Suppressor macrophage (primary cell): ENCODE measurements at regions not wholly inside any gene's neighbourhood (a gene's known extent, or its start where the extent isn't known, plus 50 kb on each side); places are given as distances from the start of the nearest gene placed in this dataset.
"Not testable (repeated sequence)": the region's sequence is repeated elsewhere in the genome, so short reads cannot be mapped to it uniquely, and the experiment has no call there.

Experiments
- DNase-seq, 4 experiments: peaks; one replicate each; pipeline ENCODE4 v3.0.0-alpha.2; 2020 to 2022

DNA sequence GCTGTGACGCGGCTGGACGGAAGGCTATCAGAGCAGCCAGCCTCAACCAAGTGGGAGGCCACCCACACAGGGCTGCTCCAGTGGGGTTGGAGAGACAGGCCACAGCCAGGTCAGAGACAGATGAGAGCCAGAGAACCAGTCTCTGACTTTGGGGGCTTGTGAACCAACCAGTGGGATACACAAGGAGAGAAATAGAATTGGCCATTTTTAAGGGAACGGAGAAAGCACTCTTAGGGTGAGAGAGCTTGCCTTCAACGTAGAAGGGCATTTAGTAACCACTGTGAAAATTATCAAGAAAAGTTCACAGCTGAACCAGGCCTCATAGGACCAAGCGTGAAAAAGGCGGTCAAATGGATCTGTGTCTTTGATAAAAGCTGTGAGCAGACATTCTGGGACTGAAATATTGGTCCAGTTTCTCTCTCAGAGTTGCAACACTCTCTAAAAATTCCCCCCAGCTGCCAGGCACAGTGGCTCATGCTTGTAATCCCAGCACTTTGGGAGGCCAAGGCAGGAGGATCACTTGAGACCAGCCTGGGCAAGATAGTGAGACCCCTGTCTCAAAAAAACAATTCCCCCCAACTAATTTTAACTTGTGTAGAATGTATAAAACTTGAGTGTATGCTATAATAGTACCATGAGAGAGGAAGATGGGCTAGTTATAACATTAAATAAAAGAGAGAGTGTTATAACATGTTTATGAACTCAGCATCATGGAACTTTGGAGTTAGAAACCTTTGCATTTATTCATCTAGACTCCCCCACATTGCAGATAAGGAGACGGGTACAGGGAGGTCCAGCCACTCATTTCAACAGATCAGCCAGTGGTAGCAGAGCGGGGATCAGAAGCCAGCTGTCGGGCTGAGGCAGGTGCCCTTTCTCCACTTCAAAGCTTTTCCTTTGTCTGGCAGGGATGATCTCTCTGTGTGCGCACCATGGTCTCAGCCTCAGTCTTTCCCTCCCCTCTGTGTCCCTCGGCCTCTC lies 132.2 kb downstream of the NPIPB11 start:
- DNase-seq: not testable (repeated sequence)

DNA sequence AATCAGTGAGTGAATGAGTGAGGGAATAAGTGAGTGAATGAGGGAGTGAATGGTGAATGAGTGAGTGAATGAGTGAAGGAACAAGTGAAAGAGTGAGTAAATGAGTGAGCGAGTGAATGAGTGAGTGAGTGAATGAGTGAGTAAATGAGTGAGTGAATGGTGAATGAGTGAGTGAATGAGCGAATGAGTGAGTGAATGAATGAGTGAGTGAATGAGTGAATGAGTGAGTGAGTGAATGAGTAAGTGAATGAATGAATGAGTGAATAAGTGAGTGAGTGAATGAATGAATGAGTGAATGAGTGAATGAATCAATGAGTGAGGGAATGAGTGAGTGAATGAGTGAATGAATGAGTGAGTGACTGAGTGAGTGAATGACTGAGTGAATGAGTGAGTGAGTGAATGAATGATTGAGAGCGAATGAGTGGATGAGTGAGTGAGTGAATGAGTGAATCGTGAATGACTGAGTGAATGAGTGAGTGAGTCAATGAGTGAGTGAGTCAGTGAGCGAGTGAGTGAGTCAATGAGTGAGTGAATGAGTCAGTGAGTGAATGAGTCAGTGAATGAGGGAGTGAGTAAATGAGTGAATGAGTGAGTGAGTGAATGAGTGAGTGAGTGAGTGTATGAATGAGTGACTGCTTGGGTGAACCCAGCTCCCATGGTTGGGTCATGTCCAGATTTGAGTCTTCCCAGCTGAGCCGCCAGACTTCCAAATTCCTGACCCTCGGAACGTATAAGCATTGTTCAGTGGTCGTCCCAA lies 133.0 kb downstream of the NPIPB11 start:
- peak in 1 of 4 experiments; percentile 20 for DNase-seq

DNA sequence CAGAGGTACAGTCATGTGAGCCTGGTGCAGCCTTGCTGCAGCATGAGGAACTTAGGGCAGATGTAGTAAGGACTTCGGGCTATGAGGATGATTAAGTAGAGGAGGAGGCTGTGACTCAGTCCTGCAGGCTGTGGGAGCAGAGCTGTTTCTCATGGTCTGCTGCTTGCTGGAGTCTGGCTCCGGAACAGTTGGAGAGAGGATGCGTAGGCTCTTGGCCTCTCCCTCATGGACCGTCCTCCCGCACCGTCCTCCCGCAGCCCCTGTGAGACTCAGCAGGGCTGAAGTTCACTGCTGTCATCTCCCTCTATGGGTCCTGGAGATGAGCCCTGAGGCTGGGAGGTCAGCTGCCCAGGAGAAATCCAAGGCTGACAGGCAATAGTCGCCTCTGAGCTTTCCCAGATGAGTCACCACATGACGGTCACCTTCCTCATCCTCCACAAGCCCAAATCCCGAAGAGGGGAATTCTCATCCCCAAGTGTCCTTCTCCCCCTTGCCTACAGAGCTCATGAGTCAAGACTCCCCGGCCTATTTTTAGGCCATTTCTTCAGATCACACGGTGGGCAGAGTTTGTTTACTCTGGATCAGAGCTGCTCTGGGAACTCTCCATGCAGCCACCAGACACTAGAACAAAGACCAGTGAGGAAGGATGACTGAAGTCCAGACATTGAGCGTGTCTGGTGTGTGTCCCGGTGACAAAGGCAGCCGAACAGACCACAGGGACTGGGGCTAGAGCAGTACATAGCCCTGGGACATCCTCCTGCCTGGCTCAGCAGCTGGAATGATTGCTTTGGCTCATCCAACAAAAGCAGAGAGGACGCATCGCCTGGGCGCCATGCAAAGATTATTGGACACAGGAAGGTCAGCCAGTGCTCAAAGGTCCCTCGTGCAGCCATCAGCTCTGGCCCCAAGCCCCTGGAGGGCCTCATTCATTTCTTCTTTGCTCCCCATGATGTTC lies 134.5 kb downstream of the NPIPB11 start:
- DNase-seq: peak; percentile 72 to 86 (median 80)

DNA sequence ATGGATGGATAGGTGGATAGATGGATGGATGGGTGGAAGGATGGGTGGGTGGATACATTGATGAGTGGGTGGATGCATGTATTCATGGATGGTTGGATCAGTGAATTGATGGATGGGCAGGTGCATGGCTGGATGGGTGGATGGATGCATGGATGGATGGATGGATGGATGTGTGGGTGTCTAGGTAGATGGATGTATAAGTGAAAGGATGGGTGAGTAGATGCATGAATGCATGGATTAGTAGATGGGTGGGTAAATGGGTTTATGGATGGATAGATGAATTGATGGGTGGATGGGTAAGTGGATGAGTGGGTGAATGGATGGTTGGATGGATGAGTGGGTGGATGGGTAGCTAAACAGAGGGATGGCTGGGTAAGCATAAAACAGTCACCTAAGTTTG lies 135.6 kb downstream of the NPIPB11 start:
- not testable (repeated sequence) for DNase-seq

DNA sequence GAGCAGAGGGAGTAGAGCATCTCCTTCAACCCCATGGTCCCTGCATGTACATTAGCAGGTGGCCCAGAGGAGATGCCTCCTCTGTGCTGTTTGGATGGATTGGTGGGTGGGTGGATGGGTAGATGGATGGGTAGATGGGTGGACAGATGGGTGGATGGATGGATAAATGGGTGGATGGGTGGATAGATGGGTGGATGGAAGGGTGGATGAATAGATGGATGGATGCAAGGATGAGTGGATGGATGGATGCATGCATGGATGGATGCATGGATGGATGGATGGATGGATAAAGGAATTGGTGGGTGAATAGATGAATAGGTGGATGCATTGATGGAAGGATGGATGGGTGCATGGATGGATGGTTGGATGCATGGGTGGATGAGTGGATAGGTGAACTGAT lies 136.5 kb downstream of the NPIPB11 start:
- DNase-seq: not testable (repeated sequence)

DNA sequence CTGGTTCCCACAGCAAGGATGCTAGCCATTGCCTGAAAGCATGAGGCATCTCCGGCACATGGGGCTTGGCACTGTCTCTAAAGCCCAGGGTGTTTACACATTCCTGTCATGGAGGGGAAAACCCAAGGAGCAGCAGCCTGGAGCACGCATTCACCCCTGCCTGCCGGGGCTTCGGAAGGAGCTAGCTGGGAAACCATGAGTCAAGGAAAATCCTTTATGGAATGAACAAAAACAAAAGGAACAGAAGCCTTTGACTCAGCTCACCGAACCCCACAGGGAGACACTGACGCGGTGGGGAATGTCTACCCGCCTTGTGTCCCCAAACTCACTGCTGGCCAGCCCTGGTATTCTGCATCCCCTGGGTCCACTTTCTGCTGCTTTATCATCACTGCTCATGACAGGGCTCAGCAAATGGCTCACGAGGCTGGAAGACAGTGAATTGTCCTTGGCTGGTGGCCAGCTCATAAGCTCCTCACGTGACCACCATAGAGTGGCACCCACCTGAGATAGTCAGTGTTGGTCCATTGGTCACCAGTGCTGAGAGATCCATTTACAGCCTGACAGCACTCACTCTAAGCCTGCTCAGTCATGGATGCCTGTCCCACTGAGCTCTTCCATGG lies 137.2 kb downstream of the NPIPB11 start:
- not testable (repeated sequence) for DNase-seq

DNA sequence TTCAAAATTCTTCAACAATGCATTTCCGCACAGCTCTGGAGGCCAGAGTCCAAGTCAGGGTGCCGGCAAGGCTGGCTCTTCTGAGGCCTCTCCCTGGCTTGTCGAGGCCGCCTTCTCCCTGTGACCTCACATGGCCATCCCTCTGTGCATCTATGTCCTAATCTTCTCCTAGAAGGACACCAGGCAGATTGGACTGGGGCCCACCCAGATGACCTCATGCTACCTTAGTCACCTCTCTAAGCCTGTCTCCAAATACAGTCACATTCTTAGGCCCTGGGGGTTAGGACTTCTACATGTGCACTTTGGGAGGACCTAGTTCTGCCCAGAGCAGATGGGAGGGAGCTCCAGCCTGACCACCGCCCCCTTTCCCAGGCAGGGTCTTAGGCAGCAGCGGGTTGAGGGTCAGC lies 137.7 kb downstream of the NPIPB11 start:
- DNase-seq: peak in 3 of 4 experiments; percentile 13 to 56 (median 23)

DNA sequence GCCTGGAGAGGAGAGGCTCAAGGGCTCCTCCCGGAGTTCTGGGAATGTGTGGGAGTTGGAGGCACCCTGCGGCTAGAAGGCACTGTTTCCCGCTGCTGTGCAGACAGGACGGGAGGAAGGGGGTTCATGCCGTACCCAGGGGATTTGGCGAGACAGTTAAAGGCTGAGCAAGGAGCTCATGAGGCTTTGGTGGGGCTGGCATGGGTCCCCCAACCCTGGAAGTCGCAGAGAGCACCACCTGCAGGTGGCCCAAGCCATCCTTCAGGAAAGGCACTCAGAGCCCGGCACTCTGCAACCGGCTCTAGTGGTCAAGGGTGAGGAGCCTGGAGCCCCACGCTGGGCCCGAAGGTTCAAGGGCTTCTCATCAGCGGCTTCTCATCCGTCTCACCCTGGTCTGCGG lies 138.2 kb downstream of the NPIPB11 start:
- not testable (repeated sequence) for DNase-seq

DNA sequence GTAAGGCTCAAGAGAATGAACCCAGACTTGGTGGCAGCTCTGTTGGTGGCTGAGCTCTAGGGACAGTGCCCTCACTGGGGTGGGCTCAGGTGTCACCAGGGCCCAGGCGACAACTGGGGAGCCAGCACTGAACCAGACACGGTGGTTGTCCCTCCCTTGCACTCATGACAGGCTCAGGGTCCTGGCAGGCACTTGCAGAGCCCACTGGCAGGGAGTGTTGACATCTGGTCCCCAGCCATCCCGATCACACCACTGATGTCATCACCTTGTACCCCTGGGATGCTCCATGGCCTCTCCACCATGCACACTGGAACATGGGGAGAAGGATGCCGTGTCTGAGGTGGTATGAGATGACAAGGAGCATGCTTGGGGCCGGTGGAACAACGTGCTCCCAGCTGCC lies 138.6 kb downstream of the NPIPB11 start:
- DNase-seq: not testable (repeated sequence)

DNA sequence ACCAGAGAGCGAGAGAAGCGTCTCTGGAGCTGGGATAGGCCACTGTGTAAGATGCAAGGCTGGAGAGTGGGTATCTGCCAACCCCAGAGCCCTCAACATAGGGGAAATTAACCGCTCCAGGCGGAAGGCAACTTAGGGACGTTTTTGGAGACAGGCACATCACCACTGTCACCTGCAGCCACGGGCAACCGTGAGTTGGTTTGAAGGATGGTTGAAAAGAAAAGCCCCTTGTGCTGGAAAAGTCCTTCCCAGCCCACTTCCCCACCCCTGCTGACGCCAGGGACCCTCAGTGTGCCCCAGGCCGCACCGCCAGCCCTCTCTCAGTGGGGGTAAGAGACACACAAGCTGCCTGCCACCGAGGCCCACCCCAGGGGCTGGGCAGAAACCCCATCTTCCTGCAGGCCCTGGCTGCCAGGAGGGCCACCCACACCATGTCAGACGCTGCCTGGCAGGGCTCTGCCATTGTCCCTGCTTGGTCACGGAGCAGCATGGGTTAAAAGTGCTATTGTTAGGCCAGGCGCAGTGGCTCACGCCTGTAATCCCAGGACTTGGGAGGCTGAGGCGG lies 139.4 kb downstream of the NPIPB11 start:
- not testable (repeated sequence) for DNase-seq

DNA sequence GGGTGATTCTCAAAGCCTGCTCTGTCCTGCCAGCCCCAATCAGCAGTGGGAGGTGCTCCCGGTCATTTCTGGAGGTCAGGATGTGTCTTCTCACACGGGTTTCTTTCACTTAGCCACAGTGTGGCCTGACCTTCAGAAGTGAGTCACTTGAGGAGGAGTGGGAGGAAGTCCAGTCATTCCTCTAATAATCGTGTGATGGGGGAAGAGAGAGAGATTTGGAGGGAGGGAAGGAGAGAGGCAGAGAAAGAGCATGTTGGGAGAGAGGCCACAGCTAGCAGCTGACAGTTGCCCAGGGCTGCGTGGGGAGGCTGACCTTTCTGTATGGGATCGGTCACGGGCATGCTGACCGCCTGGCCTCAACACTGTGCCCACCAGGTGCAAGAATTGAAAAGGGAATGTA lies 139.9 kb downstream of the NPIPB11 start:
- peak; percentile 63 to 86 (median 76) for DNase-seq

DNA sequence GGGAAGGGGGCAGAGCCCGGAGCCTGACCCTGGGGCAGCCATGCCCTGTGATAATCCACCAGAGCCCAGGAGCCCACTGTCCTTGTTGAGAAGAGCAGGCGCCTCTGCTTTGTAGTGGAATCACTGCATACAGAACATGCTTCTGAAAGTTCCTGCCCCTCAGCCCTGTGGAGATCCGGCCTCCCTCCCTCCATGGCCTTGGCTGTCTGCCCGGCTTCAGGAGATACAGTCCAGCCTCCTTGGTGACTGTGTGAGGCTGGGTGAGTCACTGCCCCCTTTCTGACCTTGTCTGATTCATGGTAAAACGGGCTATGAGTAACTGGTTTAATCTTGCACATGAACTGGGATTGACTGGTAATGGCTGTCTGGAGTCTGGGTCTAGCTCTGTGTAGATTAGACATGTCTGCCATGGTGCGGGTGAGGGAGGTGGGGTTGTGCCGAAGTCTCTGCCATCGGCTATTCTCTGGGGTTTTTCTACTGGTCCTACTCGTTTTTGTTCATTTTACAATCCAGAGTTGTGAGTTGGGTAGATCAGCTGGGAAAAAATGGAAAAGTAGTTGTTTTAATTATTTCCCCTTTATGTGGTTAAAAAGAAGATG lies 141.2 kb downstream of the NPIPB11 start:
- peak; percentile 88 to 94 (median 93) for DNase-seq

DNA sequence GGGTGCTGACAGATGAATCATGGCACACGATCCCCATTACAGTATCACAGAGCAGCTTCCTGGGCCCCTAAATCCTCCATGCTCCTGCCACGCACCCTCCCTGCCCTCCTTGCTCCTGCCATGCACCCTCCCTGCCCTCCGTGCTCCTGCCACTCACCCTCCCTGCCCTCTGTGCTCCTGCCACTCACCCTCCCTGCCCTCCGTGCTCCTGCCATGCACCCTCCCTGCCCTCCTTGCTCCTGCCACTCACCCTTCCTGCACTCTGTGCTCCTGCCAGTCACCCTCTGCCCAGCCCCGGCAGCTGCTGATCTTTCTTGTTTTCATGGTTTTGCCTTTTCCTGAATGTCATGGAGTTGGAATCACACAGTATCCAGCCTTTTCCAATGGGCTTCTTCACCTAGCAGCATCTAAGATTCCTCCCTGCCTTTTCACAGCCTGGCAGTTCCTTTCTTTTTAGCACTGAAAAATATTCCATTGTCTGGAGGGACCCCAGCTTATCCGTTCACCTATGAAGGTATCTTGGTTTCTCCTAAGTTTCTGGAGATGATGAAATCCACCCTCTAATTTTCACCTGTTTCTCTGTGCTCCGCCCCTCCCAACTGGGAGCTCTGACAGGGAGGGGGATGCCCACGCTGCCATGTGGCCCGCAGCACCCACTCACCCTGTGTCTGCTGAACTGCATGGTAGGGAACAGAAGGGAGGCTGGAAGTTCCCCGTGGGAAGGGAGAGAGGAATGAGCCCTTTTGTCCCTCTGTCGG lies 142.3 kb downstream of the NPIPB11 start:
- DNase-seq: peak in 1 of 4 experiments; percentile 32

DNA sequence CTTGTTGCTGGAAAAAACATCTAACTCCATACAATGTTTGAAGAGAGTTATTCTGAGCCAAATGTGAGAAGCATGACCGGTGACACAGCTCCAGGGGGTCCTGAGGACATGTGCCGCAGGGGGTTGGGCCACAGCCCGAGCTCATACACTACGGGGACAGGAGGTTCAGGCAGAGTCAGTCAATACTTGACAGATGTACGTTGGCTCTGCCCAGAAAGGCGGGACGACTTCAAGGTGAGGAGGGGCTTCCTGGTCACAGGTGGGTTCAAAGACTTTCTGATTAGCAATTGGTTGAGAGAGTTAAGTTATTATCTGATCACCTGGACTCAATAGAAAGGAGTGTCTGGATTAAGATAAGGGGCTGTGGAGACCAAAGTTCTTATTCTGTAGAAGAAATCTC lies 143.8 kb downstream of the NPIPB11 start:
- DNase-seq: not testable (repeated sequence)

DNA sequence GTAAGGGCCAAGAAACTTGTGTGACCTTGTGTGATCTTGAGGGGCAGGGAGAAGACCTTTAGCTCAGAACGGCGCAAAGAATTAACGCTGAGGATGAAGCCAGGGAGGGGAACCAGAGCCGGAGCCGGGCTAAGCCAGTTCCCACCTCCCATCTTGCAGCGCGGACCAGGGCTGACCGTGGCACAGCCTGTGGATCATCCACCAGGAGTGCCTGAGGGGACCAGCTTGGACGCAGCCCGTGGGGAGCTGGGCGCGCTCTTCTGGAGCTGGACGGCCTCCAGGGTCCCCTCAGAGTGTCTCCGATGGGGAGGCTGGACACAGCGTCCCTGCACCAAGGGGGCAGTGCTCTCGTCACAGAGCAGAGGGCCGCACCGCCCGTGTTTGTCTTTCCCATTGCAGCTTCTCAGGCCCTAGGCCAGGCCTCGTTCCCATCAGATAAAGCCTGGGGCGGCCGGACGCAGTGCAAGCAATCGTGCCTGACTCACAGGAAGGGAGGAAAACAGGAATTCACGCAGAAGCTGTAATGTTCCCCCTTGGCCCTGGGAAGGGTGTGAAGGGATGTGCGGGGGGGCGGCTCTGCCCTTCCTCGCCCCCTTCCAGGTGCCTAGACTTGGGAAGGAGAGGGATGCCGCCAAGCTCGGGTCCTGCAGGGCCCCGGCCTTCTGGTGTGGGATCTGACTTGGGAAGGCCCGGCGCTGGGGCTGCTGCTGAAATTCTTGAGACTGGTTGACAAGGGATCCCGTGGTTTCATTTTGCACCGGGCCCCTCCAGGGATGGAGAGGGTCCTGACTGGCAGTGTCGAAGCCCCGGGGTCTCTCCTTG lies 144.9 kb downstream of the NPIPB11 start:
- not testable (repeated sequence) for DNase-seq

DNA sequence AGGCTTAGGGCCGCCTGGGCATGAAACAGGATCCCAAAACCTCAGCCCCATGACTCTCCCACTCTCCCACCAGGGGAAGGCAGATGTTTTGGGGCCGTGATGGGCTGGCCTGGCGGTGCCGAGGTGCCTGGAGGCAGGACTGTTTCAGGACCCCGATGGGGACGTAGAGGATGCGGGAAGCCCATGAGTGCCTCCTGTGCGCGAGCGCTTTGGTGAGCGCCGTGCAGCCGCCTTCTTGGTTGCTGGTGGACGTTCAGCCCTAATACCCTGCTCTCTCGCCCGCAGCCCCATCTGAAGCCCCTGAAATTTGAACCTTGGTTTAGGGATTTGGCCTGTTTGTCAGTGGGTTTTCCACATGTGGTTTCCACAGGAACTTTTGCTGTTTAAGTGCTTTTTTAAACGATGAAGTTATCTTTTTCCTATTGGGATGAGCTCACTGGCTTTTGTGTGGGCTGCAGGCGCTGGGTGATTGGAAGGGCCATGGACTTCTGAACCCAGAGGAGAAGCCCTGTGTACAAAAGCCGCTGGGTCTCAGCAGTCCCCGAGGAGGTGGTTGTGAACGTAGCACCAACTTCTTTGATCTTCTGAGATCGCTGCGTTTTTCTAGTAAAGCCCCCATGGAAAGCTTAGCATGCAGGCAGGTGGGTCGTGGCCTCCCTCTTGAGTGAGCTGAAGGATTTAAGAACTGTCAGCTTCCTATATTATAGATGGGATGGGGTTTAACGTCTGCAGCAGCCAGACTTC lies 145.7 kb downstream of the NPIPB11 start:
- not testable (repeated sequence) for DNase-seq

DNA sequence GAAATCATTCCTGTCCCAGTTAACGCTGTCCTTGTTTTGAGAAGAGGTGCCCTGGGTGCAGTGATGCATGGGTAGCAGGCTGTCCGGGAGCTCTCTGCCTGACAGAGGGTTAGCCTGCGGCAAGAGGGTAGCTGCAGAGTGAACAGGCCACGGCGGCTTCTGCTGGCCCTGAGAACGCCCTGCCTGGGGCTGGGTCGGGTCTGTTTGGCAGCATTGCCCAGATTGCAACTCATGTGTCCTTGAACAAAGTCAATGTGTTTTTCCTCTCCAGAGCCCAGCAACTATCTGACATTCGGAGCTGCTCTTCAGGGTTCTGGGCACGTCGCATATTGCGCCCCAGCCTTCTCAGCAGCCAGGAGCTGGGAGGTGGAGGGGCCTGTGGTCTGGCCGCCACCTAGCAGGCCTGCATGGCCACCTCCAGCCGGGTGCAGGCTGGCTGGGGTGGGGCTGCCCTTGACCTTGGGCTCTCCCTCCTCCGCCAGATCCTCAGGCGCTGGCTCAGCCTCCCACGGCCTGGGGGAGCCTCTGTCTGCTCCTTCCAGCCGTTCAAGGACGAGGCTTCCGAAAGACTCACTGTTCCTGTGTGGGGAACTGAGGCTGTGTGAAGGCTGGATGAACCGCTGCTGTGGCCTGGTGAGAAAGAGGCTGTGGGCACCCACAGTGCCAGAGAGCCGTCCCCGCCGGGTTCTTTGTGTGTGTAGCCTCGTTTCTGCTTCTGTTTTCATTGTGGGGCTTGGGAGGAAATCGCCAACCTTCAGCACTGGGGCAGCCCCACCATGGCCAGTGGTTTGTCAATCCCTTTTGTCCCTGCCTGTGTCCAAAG lies 146.7 kb downstream of the NPIPB11 start:
- not testable (repeated sequence) for DNase-seq
